ENCODE measurements at regions not wholly inside any gene's neighbourhood (a gene's known extent, or its start where the extent isn't known, plus 50 kb on each side); places are given as distances from the start of the nearest gene placed in this dataset.

DNA sequence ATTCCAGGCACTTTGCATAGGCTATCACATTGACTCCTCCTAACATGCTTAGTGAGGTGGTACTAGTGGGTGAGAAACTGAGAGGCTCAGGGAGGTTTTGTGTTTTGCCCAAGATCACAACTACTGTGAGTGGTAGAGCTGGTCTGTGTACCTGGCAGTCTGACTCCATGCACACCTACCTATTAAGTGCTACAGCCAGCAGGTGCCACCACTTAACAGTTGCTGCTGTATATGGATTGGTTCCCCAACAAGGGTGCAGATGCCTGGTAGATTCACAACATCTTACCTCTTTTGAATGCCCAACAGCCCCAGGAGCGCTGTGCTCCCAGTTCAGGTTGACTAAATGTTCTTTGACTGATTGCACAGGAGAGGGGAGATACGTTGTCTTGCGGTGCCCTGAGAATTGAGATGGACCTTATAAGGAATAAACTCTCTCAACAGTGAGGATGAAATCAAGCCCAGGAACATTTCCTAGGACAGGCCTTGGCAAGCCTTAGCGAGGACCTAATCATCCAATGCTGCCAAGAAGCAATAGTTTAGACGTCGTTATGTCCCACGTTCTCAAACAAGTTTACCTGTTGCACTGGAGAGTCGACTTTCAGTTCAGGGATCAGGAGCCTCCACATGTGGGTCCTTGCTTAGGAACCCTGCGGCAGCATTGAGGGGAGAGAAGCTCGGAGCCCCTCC is 78.9 kb upstream of the F3 start:
- peak; percentile 28 to 69 (median 29) for TF ChIP-seq CTCF (optimal IDR thresholded peaks at IDR 0.05 in 1 of 3, IDR thresholded peaks at IDR 0.05 in 1 of 3, conservative IDR thresholded peaks at IDR 0.05 in 1 of 3; ENCODE audit: extremely low read depth in 1 of 3, insufficient read depth in 2 of 3, low read length in 3 of 3)
- no peak for TF ChIP-seq EZH2 (IDR thresholded peaks at IDR 0.05; ENCODE audit: low read length)
